TTC549 (cell line): ENCODE measurements at regions not wholly inside any gene's neighbourhood (a gene's known extent, or its start where the extent isn't known, plus 50 kb on each side); places are given as distances from the start of the nearest gene placed in this dataset.
"Not testable (repeated sequence)": the region's sequence is repeated elsewhere in the genome, so short reads cannot be mapped to it uniquely, and the experiment has no call there.

ENCODE experiments used
- FAIRE-seq: peaks from 2 replicates; lab custom pipeline; 2012; peaks lifted over from hg19 to GRCh38; lab: Jason Lieb, UNC

DNA sequence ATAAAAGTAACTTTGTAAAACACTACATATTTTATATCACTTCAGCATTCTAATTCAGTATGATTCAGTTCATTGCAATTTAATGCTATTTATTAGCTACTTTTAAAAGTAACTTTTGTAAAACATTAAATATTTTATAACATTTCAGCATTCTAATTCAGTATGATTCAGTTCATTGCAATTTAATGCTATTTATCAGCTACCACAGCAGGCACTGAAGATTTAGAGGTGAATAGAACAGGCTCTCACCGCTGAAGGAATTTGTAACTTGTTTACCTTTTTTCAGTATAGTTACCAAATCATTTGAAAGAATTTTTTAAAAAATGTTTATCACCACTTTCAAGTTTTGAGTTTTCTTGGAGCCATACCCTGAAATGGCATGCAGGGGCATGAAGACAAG is 266.4 kb upstream of the DAB2 start:
- FAIRE-seq, result no peak

DNA sequence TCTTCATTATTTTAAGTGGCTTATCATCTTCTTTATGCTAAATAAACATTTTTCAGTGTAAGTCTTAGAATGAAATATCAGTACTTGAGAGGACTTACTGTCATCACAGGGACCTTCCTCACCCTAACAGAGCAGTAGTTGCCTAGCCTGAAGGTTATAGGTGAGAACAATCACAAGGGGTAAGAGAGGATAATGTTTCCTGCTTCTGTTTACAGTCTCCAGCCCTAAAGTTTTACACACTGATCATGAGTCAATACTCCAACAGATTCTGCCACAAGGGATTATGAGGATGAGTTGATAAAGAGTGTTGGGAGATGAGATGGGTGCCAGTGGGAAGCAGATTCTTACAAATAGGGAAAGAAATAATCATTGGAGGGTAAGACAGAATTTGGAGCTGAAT is 265.1 kb upstream of the DAB2 start:
- no peak for FAIRE-seq

DNA sequence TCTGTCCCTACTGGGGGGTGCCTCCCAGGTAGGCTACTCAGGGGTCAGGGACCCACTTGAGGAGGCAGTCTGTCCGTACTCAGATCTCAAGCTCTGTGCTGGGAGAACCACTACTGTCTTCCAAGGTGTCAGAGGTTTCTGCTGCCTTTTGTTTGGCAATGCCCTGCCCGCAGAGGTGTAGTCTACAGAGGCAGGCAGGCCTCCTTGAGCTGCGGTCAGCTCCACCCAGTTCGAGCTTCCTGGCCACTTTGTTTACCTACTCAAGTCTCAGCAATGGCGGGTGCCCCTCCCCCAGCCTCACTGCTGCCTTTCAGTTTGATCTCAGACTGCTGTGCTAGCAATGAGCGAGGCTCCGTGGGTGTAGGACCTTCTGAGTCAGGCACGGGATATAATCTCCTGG is 263.1 kb upstream of the DAB2 start:
- FAIRE-seq, result not testable (repeated sequence)

DNA sequence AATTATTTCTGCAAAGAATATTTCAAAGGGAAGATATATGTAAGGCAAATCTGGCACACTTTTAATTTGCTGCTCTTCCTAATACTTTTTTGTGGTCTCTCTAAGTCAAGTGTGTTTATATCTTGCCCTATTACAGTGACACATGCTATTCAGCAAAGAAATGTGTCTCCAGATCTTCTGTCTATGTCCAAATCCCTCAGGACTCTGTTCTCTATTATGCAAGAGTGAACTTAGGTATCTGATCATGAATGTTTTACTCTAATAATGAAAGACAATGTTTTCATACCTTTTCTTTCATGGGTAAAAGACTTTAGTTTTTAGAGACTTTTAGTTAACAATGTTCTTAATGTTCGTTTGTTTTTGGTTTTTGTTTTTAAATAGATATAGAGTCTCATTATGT is 255.4 kb upstream of the DAB2 start:
- FAIRE-seq, result no peak

DNA sequence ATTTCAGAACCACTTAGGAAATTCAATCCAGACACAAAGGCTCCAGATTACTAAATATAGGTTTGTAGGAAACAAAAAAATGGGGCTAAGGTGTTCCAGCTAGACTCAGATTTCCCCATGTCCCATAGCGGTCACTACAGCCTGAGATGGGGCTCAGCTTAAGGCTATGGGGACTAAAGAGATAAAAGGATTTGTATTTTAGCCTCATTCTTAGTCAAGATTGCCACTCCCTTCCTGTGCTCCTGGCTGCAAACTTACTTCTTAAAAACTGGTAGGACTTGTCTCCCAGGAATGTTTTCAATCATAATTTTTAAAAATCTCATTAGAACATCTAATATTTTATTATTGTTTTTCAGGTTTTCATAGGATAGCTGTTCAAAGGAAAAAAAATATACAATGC is 253.8 kb upstream of the DAB2 start:
- FAIRE-seq, result no peak

DNA sequence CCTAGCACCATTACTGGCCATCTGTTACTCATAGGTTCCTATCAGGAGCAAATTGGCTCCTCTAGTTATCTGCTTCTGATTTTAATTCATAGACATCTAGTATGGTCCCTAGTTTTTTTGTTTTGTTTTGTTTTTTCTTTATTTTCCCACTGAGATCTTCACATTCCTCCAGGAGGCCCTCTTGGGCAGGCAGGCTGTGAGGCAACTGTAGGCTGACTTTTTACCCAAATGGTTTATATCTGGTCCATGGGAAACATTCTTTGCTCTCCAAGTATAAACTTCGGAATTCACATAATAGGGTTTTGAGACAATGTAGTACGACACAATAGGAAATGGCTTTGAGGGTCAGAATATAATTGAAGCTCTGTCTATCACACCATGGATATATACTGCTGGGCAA is 250.9 kb upstream of the DAB2 start:
- peak; percentile 99 for FAIRE-seq

DNA sequence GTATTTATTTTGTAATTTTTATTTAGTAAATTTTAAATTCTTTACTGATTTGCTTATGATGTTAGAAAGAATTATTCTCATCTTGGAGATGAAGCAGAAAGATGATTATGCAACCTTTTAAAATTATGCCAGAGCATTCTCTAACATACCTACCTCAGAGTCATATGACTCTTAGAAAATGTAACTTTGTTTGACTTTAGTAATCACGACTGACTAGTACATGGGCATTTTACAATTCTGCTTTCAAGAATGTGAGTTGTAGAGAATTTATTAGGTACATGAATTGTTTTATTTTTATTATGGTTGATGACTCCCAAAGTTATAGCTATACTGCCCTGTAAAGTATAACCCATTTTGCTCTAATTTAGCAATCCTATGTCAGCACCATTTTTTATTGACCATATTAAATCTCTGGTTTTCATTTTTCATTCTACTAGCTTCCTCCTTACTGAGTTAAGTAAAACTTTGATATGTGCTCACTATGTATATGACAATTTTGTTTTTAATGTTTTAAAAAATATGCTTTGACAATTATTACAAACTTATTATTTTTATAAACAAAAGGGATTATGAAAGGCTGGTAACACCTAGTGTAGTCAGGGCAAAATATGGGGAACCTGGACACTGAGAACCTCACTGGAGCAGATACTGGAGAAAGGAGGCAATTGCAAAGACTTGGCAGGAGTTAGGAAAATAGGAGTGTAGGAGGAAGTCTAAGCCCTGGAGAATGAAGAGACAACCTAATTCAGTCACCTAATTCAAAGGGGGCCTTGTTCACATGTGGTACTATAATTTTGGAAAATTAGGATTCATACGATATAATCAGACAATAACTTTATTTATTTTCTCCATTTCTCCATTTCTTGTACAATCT is 249.7 kb upstream of the DAB2 start:
- no peak for FAIRE-seq

DNA sequence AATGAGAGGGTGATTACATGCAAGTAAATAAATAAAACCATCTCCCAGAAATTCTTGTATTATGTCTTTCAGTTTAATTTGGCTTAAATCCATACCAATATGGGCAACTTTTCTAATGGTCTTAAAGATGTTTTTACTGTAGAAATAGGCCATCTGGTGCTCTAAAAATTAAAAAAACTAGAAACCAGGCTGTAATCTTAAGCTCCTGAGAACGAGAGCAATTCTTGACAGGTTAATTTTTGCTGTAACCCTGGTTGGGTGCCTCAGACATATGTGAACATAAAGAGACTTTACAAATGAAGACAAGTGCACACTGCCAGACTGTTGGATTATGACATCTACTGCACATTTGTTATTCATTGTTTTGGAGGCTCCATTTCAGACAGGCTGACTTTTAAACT is 246.8 kb upstream of the DAB2 start:
- peak; percentile 90 for FAIRE-seq

DNA sequence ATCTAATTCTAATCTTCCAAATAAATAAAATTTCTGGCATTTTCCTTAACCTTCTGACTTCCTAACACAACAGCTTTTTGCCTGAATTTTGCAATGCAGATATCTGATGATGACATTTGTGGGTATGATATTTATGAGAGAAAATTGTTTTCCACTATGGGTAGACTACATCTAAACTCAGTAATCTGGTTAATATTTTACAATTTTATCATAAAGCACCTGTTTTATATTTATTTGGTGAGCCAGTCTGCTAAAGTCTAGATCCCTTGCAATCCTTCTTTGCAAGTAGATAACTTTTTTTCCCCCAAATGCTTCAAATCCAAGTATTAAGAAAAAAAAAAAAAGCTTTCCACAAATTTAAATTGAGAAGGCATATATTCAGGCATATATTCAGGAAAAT is 246.2 kb upstream of the DAB2 start:
- FAIRE-seq, result no peak

DNA sequence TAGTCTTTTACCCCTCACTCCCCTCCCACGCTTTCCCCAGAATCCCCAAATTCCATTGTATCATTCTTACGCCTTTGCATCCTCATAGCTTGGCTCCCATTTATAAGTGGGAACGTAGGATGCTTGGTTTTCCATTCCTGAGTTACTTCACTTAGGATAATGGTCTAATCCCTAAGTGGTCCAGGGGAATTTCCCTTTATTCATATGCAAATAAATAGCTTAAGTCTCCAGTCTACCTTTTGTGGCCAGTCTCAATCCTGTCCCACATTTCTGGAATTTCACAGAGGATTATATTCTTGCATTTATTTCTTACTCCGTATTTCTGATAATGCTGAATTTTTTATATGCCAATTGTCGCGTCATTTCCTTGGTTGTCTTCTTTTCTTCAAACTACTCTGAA is 245.6 kb upstream of the DAB2 start:
- no peak for FAIRE-seq

DNA sequence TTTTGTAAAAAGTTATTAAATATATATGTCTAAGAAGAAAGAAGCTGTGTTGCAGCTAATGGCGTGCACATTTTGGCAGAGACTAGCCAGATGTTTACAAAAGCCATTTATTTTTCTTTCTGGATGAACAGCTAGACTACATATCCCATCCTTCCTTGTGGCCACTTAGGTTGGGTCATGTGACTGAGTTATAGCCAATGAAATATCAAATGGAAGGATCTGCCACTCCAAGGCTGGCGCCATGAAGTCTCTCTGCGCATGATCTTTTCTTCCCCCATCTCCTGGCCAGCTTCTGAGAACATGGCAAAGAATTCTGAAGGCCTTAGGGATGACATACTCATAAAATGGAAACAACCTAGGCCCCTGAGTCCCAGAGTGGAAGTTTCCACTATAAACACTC is 244.2 kb upstream of the DAB2 start:
- no peak for FAIRE-seq

DNA sequence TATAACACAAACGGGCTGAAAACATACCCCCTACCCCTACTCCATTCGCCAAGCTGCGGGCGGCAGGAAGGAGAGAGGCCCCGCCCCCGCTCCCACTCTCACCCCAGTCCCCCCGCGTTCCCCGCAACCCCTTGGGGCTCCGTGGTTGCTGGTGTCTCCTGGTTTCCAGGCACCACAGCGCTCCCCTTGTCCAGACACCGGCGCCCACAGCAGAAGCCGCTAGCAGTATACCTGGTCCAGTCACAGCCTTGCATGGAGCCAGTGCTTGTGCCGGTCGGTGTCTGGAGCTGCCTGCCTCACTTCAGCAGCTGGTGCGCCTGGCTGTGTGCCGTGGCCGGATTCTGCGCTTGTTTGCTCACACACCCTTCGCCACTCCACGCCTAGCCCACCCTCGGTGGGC is 240.5 kb upstream of the DAB2 start:
- FAIRE-seq, result no peak

DNA sequence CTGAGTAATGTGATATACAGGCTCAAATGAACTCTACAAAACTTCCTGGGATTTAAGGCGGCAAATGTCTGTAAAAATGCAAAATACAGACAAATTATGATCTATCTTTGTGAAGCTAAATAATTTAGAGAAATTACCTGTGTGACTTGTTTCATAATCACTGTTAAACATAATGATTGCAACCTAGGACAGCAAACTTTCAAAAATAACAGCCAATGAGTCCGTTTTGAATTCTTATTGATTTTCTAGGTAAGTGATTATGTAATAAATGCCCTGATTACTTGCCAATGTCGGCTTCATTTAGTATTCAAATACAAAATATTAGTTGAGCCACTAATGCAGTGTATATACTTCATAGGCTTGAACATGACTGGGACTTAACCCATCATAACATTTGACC is 238.2 kb upstream of the DAB2 start:
- peak; percentile 13 for FAIRE-seq

DNA sequence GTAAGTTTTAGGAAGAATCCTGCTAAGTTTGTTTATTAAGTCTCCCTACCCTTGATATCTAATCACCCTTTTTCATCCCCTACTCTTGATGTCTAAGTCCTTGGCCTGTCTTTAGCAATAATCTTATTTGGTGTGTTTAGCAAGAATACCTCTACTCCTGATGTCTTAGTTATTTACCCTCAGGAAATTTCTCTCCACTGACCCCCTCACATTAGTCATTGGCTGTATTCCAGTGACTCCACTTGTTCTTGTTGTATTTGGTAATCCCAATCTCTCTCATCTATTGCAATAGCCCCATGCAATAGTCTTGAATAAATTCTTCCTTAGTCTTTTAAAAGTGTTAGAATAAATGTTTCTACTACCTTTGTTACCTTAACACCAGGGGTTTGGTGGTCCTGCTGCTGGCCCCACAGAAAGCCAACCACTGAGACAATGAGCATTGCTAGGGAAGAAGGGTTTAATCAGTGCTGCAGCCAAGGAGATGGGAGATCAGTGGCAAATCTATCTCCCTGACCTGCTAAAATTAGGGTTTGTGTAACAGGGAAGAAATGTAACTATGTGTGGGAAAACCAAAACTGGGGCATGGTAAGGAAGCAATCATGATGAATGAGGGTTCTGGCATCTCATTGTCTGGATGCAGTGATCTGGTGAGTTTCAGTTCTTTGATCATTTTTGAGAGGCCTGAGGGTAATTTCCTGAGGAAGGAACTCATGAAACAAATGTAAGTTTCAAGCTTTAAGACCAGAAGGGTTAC is 236.4 kb upstream of the DAB2 start:
- peak; percentile 97 for FAIRE-seq

DNA sequence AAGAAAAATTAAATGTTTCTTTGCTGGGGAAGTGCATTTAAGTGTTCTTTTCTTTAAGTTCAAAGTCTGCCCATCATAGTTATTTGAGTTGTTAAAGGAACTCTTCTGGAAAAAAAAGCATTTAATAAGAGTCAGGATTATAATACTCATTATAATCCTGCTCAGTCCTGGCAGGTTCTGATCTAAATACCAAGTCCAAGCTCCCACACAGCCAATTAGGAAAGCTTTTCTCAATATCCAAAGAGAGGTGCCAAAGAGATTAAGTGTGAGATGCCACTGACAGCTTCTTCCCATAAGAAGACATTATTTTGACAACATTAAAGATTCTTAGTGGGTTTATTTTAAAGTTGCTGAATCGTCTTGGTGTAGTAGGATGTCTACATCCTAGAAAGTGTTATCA is 235.2 kb upstream of the DAB2 start:
- no peak for FAIRE-seq

DNA sequence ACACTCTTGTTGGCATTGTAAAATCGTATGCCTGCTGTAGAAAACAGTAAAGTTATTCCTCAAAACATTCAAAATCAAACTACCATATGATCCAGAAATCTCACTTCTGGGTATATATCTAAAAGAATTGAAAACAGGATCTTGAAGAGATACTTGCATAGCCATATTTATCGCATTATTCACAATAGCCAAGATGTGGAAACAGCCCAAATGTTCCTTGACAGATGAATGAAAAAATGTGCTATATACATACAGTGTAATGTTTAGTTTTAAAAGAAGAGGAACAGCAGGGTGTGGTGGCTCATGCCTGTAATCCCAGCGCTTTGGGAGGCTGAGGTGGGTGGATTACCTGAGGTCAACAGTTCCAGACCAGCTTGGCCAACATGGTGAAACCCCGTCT is 234.1 kb upstream of the DAB2 start:
- FAIRE-seq, result no peak

DNA sequence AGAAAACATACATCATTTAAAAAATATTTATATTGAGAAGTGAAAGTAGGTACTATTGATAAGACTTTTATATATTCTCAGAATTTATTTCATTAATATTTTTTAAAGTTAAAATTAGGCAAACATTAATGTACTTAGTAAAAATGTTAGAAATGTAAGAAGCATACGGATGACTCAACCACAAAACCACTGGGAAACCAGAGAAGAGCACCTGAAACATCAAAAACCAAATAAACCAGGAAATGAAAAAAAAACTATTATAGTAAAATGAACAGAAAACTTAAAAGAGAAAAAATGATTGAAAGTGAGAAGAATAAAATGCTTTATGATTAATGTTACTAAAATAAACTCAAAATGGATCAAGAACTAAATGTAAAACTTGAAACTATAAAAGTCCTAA is 233.2 kb upstream of the DAB2 start:
- peak; percentile 34 for FAIRE-seq

DNA sequence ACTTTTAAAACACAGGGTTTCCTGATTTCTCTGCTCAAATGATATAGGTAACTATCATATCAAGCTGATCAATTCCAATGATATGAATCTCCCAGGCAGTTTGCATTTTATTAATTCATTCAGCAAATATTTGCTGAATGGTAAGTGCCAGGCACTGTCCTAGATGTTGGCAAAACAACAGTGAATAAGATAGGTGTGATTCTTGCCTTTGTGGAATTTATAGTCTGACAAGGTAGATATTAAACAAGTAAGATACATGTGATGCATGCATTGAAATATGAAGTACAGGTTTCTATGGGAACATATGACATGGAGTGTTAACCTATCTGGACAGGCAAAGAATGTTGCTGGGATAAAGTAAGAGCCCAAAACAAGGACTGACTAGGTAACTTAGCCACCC is 231.8 kb upstream of the DAB2 start:
- no peak for FAIRE-seq

DNA sequence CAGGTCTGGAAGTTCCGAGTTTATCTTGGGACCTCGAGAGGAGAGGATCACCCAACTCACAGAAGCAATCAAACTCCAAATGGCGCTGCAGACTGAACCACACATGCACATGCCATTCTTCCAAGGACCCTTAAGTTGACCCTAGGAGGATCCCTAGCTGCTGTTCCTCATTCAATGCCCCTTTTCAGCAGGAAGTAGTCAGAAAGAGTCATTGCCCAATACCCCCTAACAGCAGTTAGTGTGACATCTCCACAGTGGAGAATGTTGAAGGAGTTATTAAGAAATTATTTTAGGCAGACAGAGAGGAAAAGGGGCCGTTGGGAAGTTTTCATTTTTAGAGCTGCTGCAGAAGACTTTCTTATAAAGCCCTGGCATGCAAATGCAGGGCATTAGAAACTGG is 229.9 kb upstream of the DAB2 start:
- FAIRE-seq, result no peak

DNA sequence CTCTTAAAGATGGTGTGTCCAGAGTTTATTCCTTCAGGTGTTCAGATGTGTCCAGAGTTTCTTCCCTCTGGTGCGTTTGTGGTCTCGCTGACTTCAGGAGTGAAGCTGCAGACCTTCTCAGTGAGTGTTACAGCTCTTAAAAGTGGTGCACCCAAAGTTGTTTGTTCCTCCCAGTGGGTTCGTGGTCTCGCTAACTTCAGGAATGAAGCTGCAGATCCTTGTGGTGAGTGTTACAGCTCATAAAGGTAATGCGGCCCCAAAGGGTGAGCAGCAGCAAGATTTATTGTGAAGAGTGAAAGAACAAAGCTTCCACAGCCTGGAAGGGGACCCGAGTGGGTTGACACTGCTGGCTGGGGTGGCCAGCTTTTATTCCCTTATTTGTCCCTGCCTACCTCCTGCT is 227.7 kb upstream of the DAB2 start:
- not testable (repeated sequence) for FAIRE-seq

DNA sequence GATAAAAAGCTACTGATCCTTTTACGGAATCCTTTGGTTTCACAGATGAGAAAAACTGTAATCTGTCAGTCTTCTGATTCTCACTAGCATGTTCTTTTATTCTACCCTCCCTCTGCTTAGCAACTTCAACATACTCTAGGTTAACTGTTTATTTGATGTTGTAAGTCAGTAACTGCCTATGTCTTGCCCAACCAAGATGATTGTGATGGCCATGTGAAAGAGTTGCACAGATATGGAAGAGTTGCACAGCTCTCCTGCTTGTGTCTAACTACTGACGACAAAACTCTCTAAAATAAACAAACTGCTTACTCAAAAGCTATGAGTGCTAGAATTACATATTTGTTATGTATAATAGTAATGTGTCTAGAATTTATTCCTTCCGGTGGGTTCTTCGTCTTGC is 227.3 kb upstream of the DAB2 start:
- FAIRE-seq, result no peak

DNA sequence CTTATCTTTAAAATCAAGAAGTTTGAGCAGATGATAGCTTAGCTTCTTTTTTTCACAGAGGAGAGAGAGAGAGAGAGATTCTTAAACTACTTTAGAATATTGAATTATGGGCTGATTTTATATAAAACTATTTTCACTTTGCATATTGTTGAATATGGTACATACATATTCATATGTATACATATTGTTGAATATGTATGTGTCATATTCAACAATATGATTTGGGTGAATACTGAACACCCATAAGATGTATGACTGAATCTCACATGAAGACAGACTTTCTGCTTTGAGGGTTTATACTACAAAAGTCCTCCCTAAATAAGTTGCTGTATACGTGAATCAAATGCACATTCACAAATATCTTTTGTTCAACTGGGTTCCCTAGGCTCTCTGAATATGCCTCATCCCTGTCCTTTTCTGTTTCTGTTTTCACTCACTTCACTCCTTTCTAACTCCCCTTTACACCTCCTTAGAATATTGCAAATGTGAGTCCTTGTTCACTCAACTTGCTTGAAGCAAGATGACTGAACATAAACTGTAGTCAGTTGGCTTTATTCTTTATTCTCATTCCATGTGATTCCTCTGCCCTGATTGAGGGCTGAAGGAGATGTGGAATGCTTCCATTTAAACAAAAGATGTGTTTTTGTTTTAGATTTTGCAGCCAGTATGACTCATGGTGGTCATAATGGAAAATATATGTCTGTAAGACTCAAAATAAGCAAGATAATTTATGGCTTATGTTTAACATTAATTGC is 225.4 kb upstream of the DAB2 start:
- FAIRE-seq, result no peak

DNA sequence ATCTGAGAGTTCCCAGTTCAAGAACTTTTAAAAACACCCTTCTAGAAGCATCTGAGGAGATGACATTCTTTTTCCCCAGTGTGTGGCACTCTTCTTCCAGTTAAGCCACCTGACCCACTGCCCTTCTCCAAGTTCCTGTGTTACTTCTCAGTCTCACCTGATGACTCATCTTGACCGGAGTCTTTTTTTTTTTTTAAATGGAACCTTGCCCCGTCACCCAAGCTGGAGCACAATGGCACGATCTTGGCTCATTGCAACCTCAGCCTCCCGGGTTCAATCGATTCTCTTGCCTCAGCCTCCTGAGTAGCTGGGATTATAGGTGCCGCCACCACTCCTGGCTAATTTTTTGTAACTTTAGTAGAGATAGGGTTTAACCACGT is 224.1 kb upstream of the DAB2 start:
- no peak for FAIRE-seq
